H9 (cell line): ENCODE measurements at regions not wholly inside any gene's neighbourhood (a gene's known extent, or its start where the extent isn't known, plus 50 kb on each side); places are given as distances from the start of the nearest gene placed in this dataset.
A peak's percentile ranks its signal among the peaks of the same experiment; 100 is the strongest.

Experiments used
- DNase-seq: peaks from one replicate; pipeline ENCODE4 v3.0.0-alpha.2; 2017
- H2AFZ ChIP-seq: one replicate; pipeline ENCODE4 v1.6.1; 2013; ENCODE audit warnings: mild to moderate bottlenecking, low read length, control low read depth, moderate library complexity
- H2AK5ac ChIP-seq: 2 replicates; pipeline ENCODE4 v1.6.1; 2013; ENCODE audit warnings: low read length, control low read depth, mixed read lengths; ENCODE audit not compliant: insufficient read length
- H2BK120ac ChIP-seq: one replicate; pipeline ENCODE4 v1.6.1; 2013; ENCODE audit warnings: low read depth, mild to moderate bottlenecking, low read length, control low read depth, inconsistent platforms; ENCODE audit not compliant: poor library complexity, severe bottlenecking
- H2BK12ac ChIP-seq: 2 replicates; pipeline ENCODE4 v1.6.1; 2013; ENCODE audit warnings: low read length, control low read depth, mixed read lengths, low read depth; ENCODE audit not compliant: insufficient read length
- H2BK15ac ChIP-seq: 2 replicates; pipeline ENCODE4 v1.6.1; 2013; ENCODE audit warnings: low read depth, low read length, control low read depth
- H2BK20ac ChIP-seq: one replicate; pipeline ENCODE4 v1.6.1; 2013; ENCODE audit warnings: low read depth, mild to moderate bottlenecking, low read length, control low read depth, inconsistent platforms; ENCODE audit not compliant: poor library complexity, severe bottlenecking
- H2BK5ac ChIP-seq: 2 replicates; pipeline ENCODE4 v1.6.1; 2013; ENCODE audit warnings: low read length, control low read depth, mixed read lengths; ENCODE audit not compliant: insufficient read length
- H3K14ac ChIP-seq: 2 replicates; pipeline ENCODE4 v1.6.1; 2013; ENCODE audit warnings: low read length, control low read depth; ENCODE audit not compliant: insufficient read depth
- H3K18ac ChIP-seq: 2 replicates; pipeline ENCODE4 v1.6.1; 2013; ENCODE audit warnings: low read depth, mild to moderate bottlenecking, mixed read lengths, low read length, control low read depth; ENCODE audit not compliant: insufficient read length
- H3K23ac ChIP-seq: 2 replicates; pipeline ENCODE4 v1.6.1; 2013; ENCODE audit warnings: low read length, control low read depth, mixed read lengths, low read depth; ENCODE audit not compliant: insufficient read length
- H3K23me2 ChIP-seq: 2 replicates; pipeline ENCODE4 v1.6.1; 2013; ENCODE audit warnings: low read depth, mild to moderate bottlenecking, mixed read lengths, low read length, control low read depth; ENCODE audit not compliant: insufficient read length, poor library complexity, severe bottlenecking
- H3K27ac ChIP-seq: 2 replicates; pipeline ENCODE4 v1.5.1; 2013; ENCODE audit warnings: low read length, control low read depth, mixed read lengths, low read depth; ENCODE audit not compliant: insufficient read length
- H3K27me3 ChIP-seq: 2 replicates; pipeline ENCODE4 v1.6.1; 2013; ENCODE audit warnings: low read length, control low read depth, inconsistent platforms; ENCODE audit not compliant: insufficient read depth
- H3K4ac ChIP-seq: 2 replicates; pipeline ENCODE4 v1.6.1; 2013; ENCODE audit warnings: low read depth, mild to moderate bottlenecking, control low read depth, inconsistent platforms, low read length, moderate library complexity
- H3K4me1 ChIP-seq: 2 replicates; pipeline ENCODE4 v1.6.1; 2013; ENCODE audit warnings: low read length, control low read depth, inconsistent platforms; ENCODE audit not compliant: insufficient read depth
- H3K4me2 ChIP-seq: 2 replicates; pipeline ENCODE4 v1.6.1; 2013; ENCODE audit warnings: low read length, control low read depth, mixed read lengths; ENCODE audit not compliant: insufficient read length, insufficient read depth
- H3K56ac ChIP-seq: 2 replicates; pipeline ENCODE4 v1.6.1; 2013; ENCODE audit warnings: low read depth, mild to moderate bottlenecking, mixed read lengths, low read length, control low read depth; ENCODE audit not compliant: insufficient read length
- H3K79me1 ChIP-seq: 2 replicates; pipeline ENCODE4 v1.6.1; 2013; ENCODE audit warnings: low read depth, mild to moderate bottlenecking, moderate library complexity, low read length, control low read depth, inconsistent platforms; ENCODE audit not compliant: insufficient read depth, poor library complexity, severe bottlenecking
- H3K79me2 ChIP-seq: 2 replicates; pipeline ENCODE4 v1.6.1; 2013; ENCODE audit warnings: low read length, control low read depth, inconsistent platforms; ENCODE audit not compliant: insufficient read depth
- H3K9ac ChIP-seq: 2 replicates; pipeline ENCODE4 v1.6.1; 2013; ENCODE audit warnings: low read length, control low read depth, mixed read lengths; ENCODE audit not compliant: insufficient read length; ENCODE audit errors: extremely low read depth
- H3K9me3 ChIP-seq: one replicate; pipeline ENCODE4 v1.6.1; 2013; ENCODE audit warnings: low read depth, low read length, inconsistent platforms; ENCODE audit not compliant: control insufficient read depth
- H3T11ph ChIP-seq: one replicate; pipeline ENCODE4 v1.6.1; 2013; ENCODE audit warnings: mild to moderate bottlenecking, low read length, control low read depth, inconsistent platforms
- H4K20me1 ChIP-seq: one replicate; pipeline ENCODE4 v1.6.1; 2013; ENCODE audit not compliant: control insufficient read depth, insufficient read length, insufficient read depth
- H4K5ac ChIP-seq: 2 replicates; pipeline ENCODE4 v1.6.1; 2013; ENCODE audit warnings: low read depth, mild to moderate bottlenecking, mixed read lengths, low read length, control low read depth; ENCODE audit not compliant: insufficient read length
- H4K8ac ChIP-seq: replicated peaks from 2 replicates; pipeline ENCODE4 v1.6.1; 2013; ENCODE audit warnings: low read length, control low read depth, mixed read lengths, low read depth; ENCODE audit not compliant: insufficient read length
- H4K91ac ChIP-seq: 2 replicates; pipeline ENCODE4 v1.6.1; 2013; ENCODE audit warnings: low read depth, mild to moderate bottlenecking, moderate library complexity, mixed read lengths, low read length, control low read depth; ENCODE audit not compliant: insufficient read length
- H3K27ac Mint-ChIP-seq, 3 experiments: 2 replicates in 2 of 3; 3 replicates in 1 of 3; pipeline ENCODE4 v1.8.0; 2020 to 2021; ENCODE audit warnings: mixed read lengths in 3 of 3, mild to moderate bottlenecking in 1 of 3, moderate library complexity in 1 of 3
- H3K27me3 Mint-ChIP-seq: 2 replicates; pipeline ENCODE4 v1.8.0; 2021; ENCODE audit warnings: low read depth, mild to moderate bottlenecking, moderate library complexity, mixed read lengths
- H3K36me3 Mint-ChIP-seq, 3 experiments: 2 replicates in 2 of 3; 3 replicates in 1 of 3; pipeline ENCODE4 v1.8.0; 2020 to 2021; ENCODE audit warnings: low read depth in 3 of 3, mixed read lengths in 3 of 3; ENCODE audit not compliant: insufficient read depth in 1 of 3
- H3K4me1 Mint-ChIP-seq, 2 experiments: 2 replicates each; pipeline ENCODE4 v1.8.0; 2020; ENCODE audit warnings: mixed read lengths in 2 of 2
- H3K4me3 Mint-ChIP-seq, 2 experiments: 2 replicates in 1 of 2; 3 replicates in 1 of 2; pipeline ENCODE4 v1.8.0; 2020 to 2021; ENCODE audit warnings: mild to moderate bottlenecking in 2 of 2, mixed read lengths in 2 of 2, moderate library complexity in 1 of 2
- H3K9me3 Mint-ChIP-seq, 2 experiments: 2 replicates in 1 of 2; 3 replicates in 1 of 2; pipeline ENCODE4 v1.8.0; 2020; ENCODE audit warnings: mild to moderate bottlenecking in 2 of 2, mixed read lengths in 2 of 2, moderate library complexity in 1 of 2
- CTCF ChIP-seq: fragments of 200-600 bp; sonication (generic); conservative IDR thresholded peaks from 3 replicates; pipeline ENCODE4 v1.8.0; 2021; ENCODE audit warnings: antibody characterized with exemption, mild to moderate bottlenecking
- WGBS: extraction: QIAGEN DNeasy Blood & Tissue Kit; methylation state at CpG from one replicate; pipeline ENCODE4 v1.1.7; 2013; ENCODE audit warnings: missing lambda C conversion rate, low lambda C conversion rate, mixed read lengths; ENCODE audit not compliant: insufficient read length; ENCODE audit errors: extremely low coverage; 5-methylcytosine and 5-hydroxymethylcytosine counted together

- Histone ChIP-seq H2BK15ac (no peak overlapping the region), H3K9ac (no peak overlapping the region), H4K20me1 (peaks cover 3% of the 10 kb centered on the region), H2AFZ (no peak overlapping the region), H2BK120ac (no peak overlapping the region), H3K79me1 (no peaks in the 10 kb centered on the region), H3K9me3 (no peaks in the 10 kb centered on the region), H3K4me1 (no peaks in the 10 kb centered on the region), H3K56ac (no peak overlapping the region), H4K91ac (no peak overlapping the region), H3K4ac (no peak overlapping the region), H3K79me2 (no peaks in the 10 kb centered on the region), H3K27ac (no peak overlapping the region), H2BK5ac (no peak overlapping the region), H2BK12ac (no peak overlapping the region), H3K14ac (no peak overlapping the region), H2AK5ac (no peak overlapping the region), H3K23ac (no peak overlapping the region), H3K27me3 (no peaks in the 10 kb centered on the region), H3K18ac (no peak overlapping the region), H3K4me2 (no peak overlapping the region), H3K23me2 (no peaks in the 10 kb centered on the region), H3T11ph (no peak overlapping the region), H4K5ac (no peak overlapping the region), H2BK20ac (no peak overlapping the region), H4K8ac (no peak overlapping the region)
- peaks cover 16 to 24% of the 10 kb centered on the region in 2 experiments for H3K4me1 Mint-ChIP-seq
- H3K27ac Mint-ChIP-seq, result no peak overlapping the region
- no peaks in the 10 kb centered on the region for H3K9me3 Mint-ChIP-seq
- no CpG with 5 or more reads among the region's 7 CpGs for WGBS
- TF ChIP-seq CTCF, result no peak
- H3K4me3 Mint-ChIP-seq, result no peak overlapping the region
- no peaks in the 10 kb centered on the region for H3K36me3 Mint-ChIP-seq
- H3K27me3 Mint-ChIP-seq, result peaks cover 11% of the 10 kb centered on the region
- DNase-seq, result peak; percentile 9
Measured at GRCh38 chr1:29515170-29515955, 279.0 kb downstream of the PTPRU start.
